Neural crest cell (in vitro differentiated cells): ENCODE measurements at regions not wholly inside any gene's neighbourhood (a gene's known extent, or its start where the extent isn't known, plus 50 kb on each side); places are given as distances from the start of the nearest gene placed in this dataset.

Experiments used
- DNase-seq: peaks from one replicate; pipeline ENCODE4 v3.0.0; 2021; ENCODE audit warnings: low read depth, mixed read lengths, low spot score
- H3K27ac Mint-ChIP-seq: one replicate; pipeline ENCODE4 v1.8.0; 2021; ENCODE audit warnings: mild to moderate bottlenecking, mixed read lengths; ENCODE audit not compliant: unreplicated experiment
- H3K27me3 Mint-ChIP-seq: 2 replicates; pipeline ENCODE4 v1.8.0; 2021; ENCODE audit warnings: low read depth, mild to moderate bottlenecking, mixed read lengths
- H3K36me3 Mint-ChIP-seq: 2 replicates; pipeline ENCODE4 v1.8.0; 2021; ENCODE audit warnings: low read depth, mild to moderate bottlenecking, mixed read lengths
- H3K4me1 Mint-ChIP-seq: 2 replicates; pipeline ENCODE4 v1.8.0; 2021; ENCODE audit warnings: mixed read lengths
- H3K4me3 Mint-ChIP-seq: one replicate; pipeline ENCODE4 v1.8.0; 2021; ENCODE audit warnings: mild to moderate bottlenecking, mixed read lengths
- H3K9me3 Mint-ChIP-seq: 2 replicates; pipeline ENCODE4 v1.8.0; 2021; ENCODE audit warnings: mixed read lengths
- CTCF ChIP-seq: fragments of 200-600 bp; sonication (generic); conservative IDR thresholded peaks from 2 replicates; pipeline ENCODE4 v1.5.0; 2021; ENCODE audit warnings: antibody characterized with exemption, mild to moderate bottlenecking

DNA sequence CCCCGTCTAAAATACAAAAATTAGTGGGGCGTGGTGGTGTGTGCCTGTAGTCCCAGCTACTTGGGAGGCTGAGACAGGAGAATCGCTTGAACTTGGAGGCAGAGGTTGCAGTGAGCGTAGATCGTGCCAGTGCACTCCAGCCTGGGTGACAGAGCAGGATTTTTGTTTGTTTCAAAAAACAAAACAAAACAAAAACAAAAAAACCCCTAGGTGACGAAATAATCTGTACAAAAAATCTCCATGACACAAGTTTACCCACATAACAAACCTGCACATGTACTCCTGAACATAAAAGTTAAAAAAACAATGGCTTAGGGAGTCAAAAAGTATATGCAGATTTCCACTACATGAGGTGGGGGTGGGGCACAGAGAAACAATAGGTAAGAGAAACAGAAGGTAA lies 140.5 kb upstream of the ASIC2 start:
- Mint-ChIP-seq H3K27me3 (peaks cover 8% of the 10 kb centered on the region), H3K36me3 (no peaks in the 10 kb centered on the region), H3K4me3 (no peak overlapping the region), H3K9me3 (peaks cover 3% of the 10 kb centered on the region), H3K4me1 (no peaks in the 10 kb centered on the region), H3K27ac (no peak overlapping the region)
- no peak for DNase-seq
- no peak for TF ChIP-seq CTCF

- no peak for TF ChIP-seq CTCF
- Mint-ChIP-seq H3K27me3 (peaks cover 3% of the 10 kb centered on the region), H3K4me3 (no peak overlapping the region), H3K9me3 (peaks cover 3% of the 10 kb centered on the region), H3K36me3 (no peaks in the 10 kb centered on the region), H3K4me1 (no peaks in the 10 kb centered on the region), H3K27ac (no peak overlapping the region)
- no peak for DNase-seq
These were observed 141.7 kb upstream of the ASIC2 start for GRCh38 chr17:33434841-33435240.

DNA sequence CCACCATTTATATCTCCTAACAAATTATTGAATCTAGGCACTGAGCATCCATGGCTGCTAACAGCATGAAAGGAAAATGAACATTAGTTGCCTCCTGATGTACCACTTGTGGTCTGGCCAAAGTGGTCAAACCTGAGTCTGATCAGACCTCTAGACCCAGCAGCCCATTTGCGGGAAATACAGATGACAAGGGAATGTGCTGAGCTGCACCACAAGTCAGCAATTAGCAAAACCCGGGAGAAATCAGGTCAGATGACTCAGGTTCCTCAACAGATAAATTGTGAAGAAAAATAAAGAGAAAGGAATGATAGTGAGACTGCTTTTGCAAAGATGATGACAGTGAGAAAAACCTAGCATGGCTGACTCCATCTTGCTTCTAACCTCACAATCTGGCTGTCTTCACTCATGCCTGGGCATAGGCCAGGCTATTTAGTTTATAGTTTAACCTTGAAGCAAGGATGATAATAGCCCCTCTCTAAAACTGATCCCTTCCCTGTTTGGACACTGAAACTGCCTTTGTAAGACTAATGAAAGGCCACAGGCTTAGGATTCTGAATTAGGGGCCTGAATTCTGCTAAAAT lies 142.7 kb upstream of the ASIC2 start:
- Mint-ChIP-seq H3K36me3 (no peaks in the 10 kb centered on the region), H3K9me3 (peaks cover 3% of the 10 kb centered on the region), H3K4me3 (no peak overlapping the region)

GRCh38 chr17:33436321-33436720 lies 143.2 kb upstream of the ASIC2 start:
- peaks cover 3% of the 10 kb centered on the region for H3K9me3 Mint-ChIP-seq
- TF ChIP-seq CTCF = no peak

More for the DNA sequence above, 142.7 kb upstream of the ASIC2 start:
- TF ChIP-seq CTCF = no peak
- Mint-ChIP-seq H3K4me1 (no peaks in the 10 kb centered on the region), H3K27ac (no peak overlapping the region), H3K27me3 (no peaks in the 10 kb centered on the region)
- DNase-seq = no peak

GRCh38 chr17:33438139-33438538 lies 145.0 kb upstream of the ASIC2 start:
- no peak overlapping the region for H3K27ac Mint-ChIP-seq
- H3K9me3 Mint-ChIP-seq = peaks cover 7% of the 10 kb centered on the region
- H3K27me3 Mint-ChIP-seq = peaks cover 6% of the 10 kb centered on the region
- no peaks in the 10 kb centered on the region for H3K36me3 Mint-ChIP-seq
- DNase-seq = no peak
- no peaks in the 10 kb centered on the region for H3K4me1 Mint-ChIP-seq
- H3K4me3 Mint-ChIP-seq = no peak overlapping the region
- no peak for TF ChIP-seq CTCF

More at GRCh38 chr17:33436321-33436720, 143.2 kb upstream of the ASIC2 start:
- Mint-ChIP-seq H3K4me3 (no peak overlapping the region), H3K4me1 (no peaks in the 10 kb centered on the region), H3K27ac (no peak overlapping the region), H3K27me3 (no peaks in the 10 kb centered on the region), H3K36me3 (no peaks in the 10 kb centered on the region)
- no peak for DNase-seq
